Astrocyte of the spinal cord (primary cell): ENCODE measurements at regions not wholly inside any gene's neighbourhood (a gene's known extent, or its start where the extent isn't known, plus 50 kb on each side); places are given as distances from the start of the nearest gene placed in this dataset.
"Not testable (repeated sequence)": the region's sequence is repeated elsewhere in the genome, so short reads cannot be mapped to it uniquely, and the experiment has no call there.

Experiments used
- DNase-seq: peaks from one replicate; pipeline ENCODE4 v3.0.0; 2011; ENCODE audit warnings: low read depth, low spot score
- H3K4me3 ChIP-seq: 2 replicates; pipeline ENCODE4 v1.5.1; 2011; ENCODE audit warnings: low read depth, mild to moderate bottlenecking, low read length, moderate library complexity
- in situ Hi-C: cut with HindIII; loops from 2 replicates; pipeline ENCODE4 v1.10.0; 2017; ENCODE audit warnings: low sequenced_read_pairs
- TF ChIP-seq, protein P1 (sequence below): IDR thresholded peaks from 2 replicates; pipeline ENCODE4 v1.5.1; 2012; ENCODE audit warnings: low read depth, mild to moderate bottlenecking, low read length, inconsistent platforms

DNA sequence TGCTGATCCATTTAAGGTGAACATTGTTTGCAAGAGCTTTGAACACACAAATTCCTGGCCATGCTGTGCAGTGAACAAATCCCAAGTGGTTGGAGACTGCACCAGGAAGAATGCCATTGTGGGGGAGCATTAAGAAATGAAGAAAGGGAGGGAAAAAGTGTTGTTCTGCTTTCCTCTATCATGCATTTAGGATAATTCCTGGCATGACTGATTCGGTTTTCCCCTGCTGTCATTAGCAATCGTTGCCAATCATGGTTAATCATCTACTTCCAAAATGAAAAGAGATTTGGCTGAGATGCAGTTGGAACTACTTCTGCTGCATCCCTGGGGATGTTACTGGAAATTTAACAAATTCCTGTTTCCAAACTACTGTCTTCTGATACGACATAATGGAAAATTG is 73.7 kb upstream of the ZPLD1 start:
- no peak for DNase-seq
- TF ChIP-seq, protein P1, sequence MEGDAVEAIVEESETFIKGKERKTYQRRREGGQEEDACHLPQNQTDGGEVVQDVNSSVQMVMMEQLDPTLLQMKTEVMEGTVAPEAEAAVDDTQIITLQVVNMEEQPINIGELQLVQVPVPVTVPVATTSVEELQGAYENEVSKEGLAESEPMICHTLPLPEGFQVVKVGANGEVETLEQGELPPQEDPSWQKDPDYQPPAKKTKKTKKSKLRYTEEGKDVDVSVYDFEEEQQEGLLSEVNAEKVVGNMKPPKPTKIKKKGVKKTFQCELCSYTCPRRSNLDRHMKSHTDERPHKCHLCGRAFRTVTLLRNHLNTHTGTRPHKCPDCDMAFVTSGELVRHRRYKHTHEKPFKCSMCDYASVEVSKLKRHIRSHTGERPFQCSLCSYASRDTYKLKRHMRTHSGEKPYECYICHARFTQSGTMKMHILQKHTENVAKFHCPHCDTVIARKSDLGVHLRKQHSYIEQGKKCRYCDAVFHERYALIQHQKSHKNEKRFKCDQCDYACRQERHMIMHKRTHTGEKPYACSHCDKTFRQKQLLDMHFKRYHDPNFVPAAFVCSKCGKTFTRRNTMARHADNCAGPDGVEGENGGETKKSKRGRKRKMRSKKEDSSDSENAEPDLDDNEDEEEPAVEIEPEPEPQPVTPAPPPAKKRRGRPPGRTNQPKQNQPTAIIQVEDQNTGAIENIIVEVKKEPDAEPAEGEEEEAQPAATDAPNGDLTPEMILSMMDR = no peak
- no peak overlapping the region for H3K4me3 ChIP-seq
- in situ Hi-C loops = no loop called here

DNA sequence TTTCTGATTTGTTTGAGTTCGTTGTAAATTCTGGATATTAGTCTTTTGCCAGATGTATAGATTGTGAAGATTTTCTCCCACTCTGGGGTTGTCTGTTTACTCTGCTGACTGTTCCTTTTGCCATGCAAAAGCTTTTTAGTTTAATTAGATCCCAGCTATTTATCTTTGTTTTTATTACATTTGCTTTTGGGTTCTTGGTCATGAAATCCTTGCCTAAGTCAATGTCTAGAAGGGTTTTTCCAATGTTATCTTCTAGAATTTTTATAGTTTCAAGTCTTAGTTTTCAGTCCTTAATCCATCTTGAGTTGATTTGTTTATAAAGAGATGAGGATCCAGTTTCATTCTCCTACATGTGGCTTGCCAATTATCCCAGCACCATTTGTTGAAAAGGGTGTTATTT is 68.7 kb upstream of the ZPLD1 start:
- in situ Hi-C loops, H3K4me3 ChIP-seq, DNase-seq: not testable (repeated sequence)

DNA sequence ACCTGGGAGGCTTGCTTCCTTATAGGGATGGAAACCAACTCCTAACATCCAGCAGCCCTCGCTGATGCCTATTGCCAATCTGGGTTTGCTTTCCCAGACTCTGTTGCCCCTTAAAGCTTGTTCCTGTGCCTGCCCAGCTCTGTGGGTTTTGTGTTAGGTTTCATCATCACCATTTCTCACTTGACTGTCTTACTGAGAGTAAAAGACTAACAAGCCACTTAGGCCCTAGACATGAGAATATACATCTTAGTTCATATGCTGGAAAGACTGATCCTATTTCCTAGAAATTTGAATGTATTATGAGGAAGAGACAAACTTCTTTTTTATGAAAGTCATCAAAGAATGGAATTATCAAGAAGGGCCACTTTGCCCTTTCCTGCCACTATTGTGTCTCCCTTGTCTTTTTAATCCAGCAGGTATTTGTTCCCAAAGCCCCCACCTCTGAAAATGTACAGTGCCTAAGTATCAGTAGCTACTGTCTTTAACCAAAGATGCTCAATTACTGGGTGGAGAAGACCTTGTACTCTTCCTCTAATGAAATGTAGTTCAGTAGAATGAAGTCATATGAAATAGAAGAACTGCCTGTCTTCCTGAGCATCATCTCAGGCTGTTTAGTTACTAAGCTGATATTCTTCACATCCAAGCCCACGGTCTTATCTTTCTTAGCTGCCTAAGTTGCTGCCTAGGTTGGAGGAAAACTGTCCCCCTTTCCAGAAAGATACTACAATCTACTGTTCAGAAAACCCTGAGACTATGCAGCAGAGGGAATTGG is 59.8 kb upstream of the ZPLD1 start:
- no peak overlapping the region for H3K4me3 ChIP-seq
- in situ Hi-C loops = no loop called here
- TF ChIP-seq, protein P1 = no peak
- DNase-seq = no peak

DNA sequence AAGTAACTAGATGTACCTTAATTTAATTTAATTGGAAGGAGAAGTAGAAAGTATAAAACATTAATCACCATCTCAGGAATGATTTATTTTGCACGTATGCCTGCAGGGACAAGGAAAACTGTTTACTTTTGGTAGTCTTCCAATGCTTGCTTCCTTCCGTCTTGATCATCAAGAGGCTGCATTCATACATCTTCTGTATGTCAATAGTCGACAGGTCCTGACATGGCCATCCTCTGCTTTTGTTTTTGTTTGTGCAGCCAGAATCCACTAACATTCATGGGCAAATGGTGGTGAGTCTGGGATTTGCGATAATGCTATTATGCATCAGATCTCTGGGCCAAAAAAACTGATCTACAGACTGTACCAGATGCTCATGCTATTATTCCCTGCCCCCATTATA is 56.6 kb upstream of the ZPLD1 start:
- H3K4me3 ChIP-seq = no peak overlapping the region
- in situ Hi-C loops = no loop called here
- DNase-seq = no peak
- TF ChIP-seq, protein P1 = no peak

DNA sequence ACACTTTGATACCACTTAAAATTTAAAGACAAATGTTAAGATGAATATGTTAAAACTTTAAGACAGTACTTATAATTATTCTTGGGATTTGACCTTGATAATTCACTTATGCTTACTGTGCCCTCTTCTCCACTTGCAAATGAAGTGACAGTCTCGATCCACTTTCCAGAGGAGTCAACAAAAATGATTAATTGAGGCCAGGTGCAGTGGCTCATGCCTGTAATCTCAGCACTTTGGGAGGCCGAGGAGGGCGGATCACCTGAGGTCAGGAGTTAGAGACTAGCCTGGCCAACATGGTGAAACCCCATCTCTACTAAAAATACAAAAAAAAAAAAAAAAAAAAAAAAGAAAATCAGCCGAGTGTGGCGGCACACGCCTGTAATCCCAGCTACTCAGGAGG is 52.6 kb upstream of the ZPLD1 start:
- DNase-seq, in situ Hi-C loops, H3K4me3 ChIP-seq: not testable (repeated sequence)
